COLO668 (cell line): ENCODE measurements at regions not wholly inside any gene's neighbourhood (a gene's known extent, or its start where the extent isn't known, plus 50 kb on each side); places are given as distances from the start of the nearest gene placed in this dataset.

Experiments used
- DNase-seq: peaks from one replicate; lab custom pipeline; 2025; ENCODE audit not compliant: unreplicated experiment; lab: John Stamatoyannopoulos, UW

DNA sequence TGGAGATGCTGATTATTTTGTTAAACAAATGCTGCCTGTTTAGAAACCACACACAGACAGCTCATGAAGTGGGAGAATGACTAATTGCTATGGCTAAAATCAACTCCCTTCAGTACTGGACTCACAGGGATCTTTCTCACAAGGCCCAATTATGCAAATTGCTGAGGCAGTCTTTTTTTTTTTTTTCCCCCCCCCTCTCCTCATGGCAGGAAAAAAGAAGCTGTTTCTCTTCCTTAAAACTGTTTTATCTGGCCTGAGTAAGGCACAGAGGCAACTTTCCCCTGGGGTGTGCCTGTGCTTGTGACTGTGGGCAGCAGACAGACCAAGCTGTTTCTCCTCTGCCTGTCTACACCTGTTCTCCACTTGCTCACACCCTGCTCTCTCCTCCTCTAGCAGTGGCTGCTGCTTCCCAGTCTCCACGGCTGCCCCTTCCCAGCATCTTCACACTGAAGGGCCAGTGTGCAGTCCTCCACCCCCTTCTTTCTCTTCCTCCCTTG is 65.4 kb upstream of the STEAP1B start:
- no peak for DNase-seq

DNA sequence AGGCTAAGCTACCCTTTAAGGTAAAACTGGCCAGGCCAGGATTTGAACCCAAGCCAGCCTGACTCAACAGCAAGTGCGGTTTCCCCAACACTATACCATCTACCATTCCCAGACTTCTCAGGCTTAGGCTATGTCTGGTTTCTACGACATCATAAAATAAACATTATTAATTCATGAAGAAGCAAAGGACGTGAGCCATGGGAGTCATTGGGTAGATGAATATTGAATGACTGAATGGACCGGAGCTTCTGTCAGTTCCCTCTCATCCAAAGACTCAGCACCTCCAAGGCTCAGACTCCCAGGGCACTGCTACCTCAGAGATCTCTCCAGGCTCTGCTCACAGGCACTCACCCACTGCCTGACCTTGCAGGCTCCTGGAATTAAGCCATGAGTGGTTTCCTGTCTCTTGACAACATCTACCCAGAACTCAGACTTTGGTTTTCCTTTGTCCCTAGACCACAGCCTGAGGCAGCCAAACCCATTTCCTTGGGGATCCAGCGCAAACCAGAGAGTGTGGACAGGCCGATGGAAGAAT is 64.6 kb upstream of the STEAP1B start:
- no peak for DNase-seq

DNA sequence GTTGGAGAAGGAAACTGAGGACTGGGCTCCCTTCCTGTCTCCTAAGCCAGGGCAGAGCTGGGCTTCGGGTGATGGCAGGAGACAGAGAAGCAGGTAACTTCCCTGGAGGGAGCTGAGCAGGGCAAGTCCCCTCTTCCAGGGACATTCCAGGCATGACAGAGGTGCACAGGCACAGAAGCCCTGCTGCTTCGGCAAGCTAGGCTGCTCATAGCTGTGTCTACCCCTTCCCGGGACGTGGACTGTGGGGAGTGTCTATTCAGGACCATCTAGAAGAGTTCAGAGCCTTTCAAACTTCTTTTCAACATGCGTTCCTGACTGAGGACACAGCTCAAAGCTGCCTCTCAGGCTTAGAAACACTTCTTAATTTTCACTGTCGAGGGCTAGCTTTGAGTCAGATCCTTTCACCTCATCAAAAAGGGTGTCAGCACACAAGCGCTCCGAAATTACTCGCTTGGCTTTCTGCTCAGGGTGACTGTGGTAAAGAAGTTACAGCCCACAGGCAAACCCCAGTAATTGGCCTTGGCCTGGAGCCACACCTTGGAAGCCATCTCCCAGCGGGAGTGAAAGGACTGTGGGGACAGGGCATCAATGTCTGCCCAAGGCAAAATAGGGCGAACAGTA is 63.7 kb upstream of the STEAP1B start:
- DNase-seq: no peak

DNA sequence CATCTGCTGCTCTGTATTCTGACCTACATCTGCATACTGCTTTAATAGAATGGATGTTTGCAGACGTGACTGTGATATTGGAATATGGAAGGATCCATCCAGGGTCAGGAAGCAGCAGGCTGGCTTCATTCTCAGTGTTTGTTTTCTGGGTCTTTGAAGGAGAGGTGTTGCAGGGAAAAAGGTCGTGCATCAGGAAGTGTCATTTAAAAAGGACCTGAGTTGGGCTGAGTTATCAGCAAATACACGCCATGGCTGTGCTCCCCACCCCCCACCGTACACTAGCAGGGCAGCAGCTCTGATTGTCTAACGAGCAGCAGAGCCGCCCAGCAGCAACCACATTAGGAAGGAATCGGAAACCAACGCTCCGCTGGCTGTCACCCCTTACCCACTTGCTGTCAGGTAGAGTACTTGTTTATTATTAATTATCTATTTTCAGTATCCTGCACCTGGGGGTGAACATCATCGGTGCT is 63.1 kb upstream of the STEAP1B start:
- peak; percentile 73 for DNase-seq

DNA sequence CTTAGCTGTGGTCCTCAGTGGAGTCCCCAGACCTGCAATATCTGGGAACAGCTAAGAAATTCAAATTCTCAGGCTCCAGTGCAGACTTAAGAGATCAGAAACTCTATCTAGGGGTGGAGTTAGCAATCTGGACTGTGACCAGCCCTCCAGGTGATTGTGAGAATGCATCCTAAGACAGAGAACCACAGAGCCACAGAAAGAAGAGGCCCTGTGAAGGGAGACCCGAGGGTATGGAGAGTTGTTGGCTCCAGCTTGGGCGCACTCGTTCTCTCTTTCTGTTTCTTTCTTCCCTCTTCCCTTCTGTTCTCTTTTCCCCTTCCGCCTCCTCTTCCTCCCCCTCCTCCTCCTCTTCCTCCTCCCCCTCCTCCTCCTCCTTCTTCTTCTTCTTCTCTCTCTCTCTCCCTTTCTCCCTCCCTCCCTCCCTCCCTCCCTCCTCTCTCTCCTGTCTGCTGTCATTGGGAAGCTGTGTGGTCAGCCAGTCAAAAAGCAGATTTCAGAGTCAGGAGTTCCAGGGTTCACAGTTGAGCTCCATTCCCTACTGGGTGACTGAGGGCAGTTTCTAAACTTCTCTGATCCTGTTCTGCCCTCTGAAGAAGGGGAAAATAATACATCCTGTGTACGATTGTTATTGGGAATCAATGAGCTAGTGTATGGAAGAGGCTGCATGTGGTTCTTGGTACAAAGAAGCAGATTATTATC is 62.1 kb upstream of the STEAP1B start:
- no peak for DNase-seq

DNA sequence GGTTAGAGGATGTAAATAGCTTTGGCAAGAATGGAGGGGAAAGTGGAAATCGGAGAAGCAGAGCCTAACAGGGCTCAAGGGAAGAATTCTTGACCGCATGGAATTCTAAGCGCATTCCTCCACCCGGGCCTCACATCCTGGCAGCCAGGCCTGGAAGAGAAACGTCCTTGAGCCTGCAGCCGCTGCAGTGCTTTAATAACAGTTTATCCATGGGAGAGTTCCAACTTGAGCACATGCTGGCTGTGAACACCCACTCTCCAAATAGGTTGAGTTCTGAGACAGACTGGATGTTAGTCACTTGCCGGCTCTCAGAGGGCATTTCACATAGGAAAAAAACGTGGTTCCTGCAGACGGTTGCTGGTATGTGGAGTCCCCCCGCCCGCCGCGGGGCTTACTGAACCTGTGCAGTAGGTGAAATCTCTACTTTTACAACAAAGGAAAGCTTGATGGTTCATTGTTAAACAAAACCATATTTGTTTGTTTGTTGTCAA is 61.4 kb upstream of the STEAP1B start:
- no peak for DNase-seq

DNA sequence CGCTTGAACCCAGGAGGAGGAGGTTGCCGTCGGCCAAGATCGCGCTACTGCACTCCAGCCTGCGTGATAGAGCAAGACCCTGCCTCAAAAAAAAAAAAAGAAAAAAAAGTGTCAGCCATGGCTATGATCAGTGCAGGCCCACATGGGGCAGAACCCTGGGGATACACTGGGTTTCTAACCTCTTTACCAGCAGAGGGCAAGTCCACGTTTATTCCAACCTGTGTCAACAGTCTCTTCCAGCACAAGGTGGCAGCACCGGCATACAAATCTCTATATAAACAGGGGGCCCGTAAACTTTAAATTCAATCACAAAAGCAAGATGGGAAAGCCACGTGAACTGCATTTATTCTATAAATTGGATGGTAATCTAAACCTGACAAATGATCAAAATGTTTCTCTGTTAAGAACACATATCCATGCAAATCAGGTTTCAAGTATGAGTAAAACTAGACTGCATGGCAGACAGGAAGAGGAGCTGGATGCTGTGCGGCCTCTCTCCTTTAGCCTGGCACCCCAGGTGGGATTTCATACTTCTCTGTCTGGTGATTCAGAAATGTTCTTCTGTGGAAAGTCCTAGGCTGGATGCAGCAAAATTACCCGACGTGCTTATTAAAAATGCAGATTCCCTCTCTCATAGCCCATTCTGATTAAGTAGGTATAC is 60.0 kb upstream of the STEAP1B start:
- DNase-seq: peak; percentile 85

DNA sequence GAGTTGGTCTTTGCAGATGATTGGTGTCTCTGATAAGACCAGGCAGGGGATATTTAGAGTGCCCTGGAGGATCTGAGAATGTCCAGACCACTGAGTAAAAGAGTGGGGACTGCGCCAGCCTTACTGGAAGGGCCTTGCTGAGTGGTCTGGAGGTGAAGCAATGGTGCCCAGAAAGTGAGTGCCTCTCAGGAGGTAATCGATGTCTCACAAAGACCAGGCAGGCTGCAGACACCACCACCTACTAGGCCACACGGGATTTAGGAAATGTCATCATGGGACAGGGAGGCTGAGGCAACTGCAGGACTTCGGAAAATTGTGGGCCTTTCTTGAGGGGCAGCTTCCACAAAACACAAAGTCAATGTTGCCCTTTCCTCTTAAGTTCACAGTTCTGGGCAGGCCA is 57.2 kb upstream of the STEAP1B start:
- no peak for DNase-seq

DNA sequence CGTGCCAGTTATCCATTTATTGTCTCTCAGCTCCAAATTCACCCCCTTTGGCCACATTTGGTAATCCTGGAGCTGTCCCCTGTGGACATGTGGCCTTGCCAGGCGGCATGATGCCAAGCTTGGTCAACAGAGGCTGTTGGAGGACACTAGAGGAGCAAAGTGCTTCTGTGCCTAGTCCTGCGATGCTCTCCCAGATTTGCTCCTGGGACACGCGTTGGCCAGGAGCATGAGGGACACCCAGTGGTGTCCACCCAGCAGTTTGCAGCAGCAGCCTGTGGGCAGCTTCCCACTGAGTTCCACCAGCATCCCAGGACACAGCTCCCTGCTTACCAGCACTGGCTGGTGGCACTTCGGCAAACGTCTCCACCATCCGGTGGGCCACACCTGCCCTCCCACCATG is 55.5 kb upstream of the STEAP1B start:
- no peak for DNase-seq

DNA sequence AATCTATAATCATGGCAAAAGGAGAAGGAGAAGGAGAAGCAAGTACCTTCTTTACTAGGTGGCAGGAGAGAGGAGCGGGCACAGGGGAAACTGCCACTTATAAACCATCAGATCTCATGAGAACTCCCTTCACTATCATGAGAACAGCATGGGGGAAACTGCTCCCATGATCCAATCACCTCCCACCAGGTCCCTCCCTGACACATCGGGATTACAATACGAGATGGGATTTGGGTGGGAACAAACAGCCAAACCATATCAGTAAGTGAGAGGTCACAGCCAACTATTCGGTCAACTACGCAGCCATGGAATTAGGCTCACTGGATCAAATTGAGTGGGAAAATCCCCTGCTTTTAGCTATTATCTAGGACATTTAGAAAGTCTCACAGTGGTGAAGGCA is 54.2 kb upstream of the STEAP1B start:
- DNase-seq: no peak

DNA sequence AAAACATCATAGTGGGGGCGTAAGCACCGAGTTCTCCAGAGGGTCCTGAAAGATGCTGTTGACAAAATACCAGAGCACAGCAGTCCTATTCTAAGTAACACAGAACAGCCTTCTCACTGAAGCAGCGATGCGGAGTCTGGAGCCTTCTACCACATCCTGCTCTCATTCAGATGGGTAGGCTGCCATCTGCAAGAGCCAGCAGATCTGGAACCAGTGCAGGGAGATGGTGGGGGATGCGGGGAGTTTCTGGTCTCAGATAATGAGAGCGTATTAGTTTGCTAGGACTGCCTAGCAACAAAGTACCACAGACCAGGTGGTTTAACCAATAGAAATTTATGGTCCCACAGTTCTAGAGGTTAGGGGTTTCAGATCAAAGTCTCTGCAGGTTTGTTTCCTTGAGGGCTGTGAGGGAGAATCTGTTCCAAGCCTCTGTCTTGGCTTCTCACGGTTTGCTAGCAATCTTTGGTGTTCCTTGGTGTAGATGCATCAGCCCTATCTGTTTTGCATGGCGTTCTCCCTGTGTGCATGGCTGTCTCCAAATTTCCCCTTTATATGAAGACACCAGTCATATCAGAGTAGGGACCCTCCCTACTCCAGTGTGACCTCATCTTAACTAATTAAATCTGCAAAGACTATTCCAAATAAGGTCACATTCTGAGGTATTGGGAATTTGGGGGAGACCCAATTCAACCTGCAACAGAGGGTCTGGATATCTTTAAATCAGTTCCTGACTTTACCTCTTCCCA is 52.0 kb upstream of the STEAP1B start:
- no peak for DNase-seq

DNA sequence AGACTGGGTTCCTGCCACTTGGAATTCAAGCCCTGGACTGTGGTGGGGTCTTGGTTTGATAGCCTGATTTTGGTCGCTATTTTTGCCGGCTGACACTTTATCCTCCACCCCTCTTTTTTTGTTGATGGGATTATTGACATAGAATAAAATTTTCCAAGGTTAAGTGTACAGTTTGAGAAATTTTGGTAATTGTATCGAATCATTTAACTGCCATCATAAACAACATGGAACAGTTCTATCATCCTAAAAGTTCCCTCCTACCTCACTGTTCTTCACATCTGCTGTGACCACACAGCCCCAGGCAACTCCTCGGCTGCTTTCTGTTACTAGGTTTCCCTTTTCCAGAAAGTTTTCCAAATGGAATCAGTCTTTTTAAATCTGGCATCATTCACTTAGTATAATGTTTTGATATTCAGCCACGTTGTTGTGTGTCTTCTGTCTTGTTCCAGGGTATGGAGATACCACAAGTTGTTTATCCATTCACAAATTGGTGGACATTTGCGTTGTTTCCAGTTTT is 50.6 kb upstream of the STEAP1B start:
- DNase-seq: no peak

DNA sequence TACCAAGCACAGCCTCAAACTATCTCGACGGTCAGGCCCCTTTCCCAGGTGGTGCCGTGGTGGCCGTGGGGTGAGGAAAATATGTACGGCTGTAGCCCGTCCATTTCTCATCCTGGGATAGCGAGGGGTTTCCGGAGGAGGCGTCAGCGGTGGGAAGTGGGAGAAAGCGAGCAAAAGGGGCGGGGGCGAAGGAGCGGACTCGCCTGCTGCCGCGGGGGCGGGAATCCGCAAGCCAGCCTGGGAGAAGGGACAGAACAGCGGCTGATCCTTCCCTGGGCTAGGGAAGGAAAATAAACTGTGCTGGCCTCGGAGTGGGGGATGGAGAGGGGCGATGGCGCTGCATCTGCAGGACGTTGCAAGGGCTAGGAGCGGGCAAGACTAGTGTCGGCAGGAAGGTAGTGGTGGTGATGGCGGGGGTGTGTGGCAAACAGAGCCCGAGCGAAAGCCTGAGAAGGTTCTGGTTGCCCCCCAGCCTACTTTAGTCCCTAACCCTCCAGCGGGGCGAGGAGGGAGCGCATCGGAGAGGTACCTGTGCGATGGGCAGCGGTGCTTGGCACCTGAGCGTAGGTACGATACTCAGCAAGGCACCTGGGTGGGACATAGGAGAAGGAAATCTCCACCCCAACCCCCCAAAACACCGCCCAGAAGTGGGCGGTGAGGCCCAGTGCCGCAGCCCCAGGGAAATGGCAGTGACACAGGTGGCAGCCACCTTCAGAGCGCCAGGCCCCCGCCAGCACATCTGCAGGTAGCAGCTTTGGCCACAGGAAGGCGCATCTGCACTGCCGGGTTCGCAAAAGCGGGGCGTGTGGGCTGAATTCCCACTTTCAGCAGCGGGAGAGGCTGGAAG is 49.9 kb upstream of the STEAP1B start:
- DNase-seq: peak; percentile 89
